Karpas-422 (cell line): ENCODE measurements at regions not wholly inside any gene's neighbourhood (a gene's known extent, or its start where the extent isn't known, plus 50 kb on each side); places are given as distances from the start of the nearest gene placed in this dataset.

ENCODE experiments used
- DNase-seq: peaks from one replicate; pipeline ENCODE4 v3.0.0-alpha.2; 2015
- H2AFZ ChIP-seq: fragments of 200-600 bp; sonication (generic); 2 replicates; pipeline ENCODE4 v1.6.1; 2014; ENCODE audit warnings: antibody characterized with exemption, low read length, mixed read lengths
- H3K27ac ChIP-seq: fragments of 200-600 bp; sonication (generic); 2 replicates; pipeline ENCODE4 v1.5.1; 2014; ENCODE audit warnings: mild to moderate bottlenecking, low read length, moderate library complexity
- H3K27me3 ChIP-seq: fragments of 200-600 bp; sonication (generic); 2 replicates; pipeline ENCODE4 v1.6.1; 2014; ENCODE audit warnings: low read length, mixed read lengths
- H3K36me3 ChIP-seq: fragments of 200-600 bp; sonication (generic); 2 replicates; pipeline ENCODE4 v1.6.1; 2014; ENCODE audit warnings: low read length, mixed read lengths; ENCODE audit not compliant: insufficient read depth
- H3K4me1 ChIP-seq: fragments of 200-600 bp; sonication (generic); 2 replicates; pipeline ENCODE4 v1.6.1; 2014; ENCODE audit warnings: mild to moderate bottlenecking, low read length, mixed read lengths
- H3K4me2 ChIP-seq: fragments of 200-600 bp; sonication (generic); 2 replicates; pipeline ENCODE4 v1.6.1; 2014; ENCODE audit warnings: low read length, low read depth, mild to moderate bottlenecking; ENCODE audit not compliant: poor library complexity, severe bottlenecking
- H3K4me3 ChIP-seq: fragments of 200-600 bp; sonication (generic); 2 replicates; pipeline ENCODE4 v1.5.1; 2014; ENCODE audit warnings: mild to moderate bottlenecking, antibody characterized with exemption, low read length, mixed read lengths
- H3K79me2 ChIP-seq: fragments of 200-600 bp; sonication (generic); 2 replicates; pipeline ENCODE4 v1.6.1; 2014; ENCODE audit warnings: mild to moderate bottlenecking, low read length, mixed read lengths
- H3K9ac ChIP-seq: fragments of 200-600 bp; sonication (generic); 2 replicates; pipeline ENCODE4 v1.6.0; 2014; ENCODE audit warnings: low read length
- H3K9me2 ChIP-seq: fragments of 200-600 bp; sonication (generic), shearing (Covaris generic); replicated peaks from 2 replicates; pipeline ENCODE4 v1.6.0; 2014; ENCODE audit warnings: mild to moderate bottlenecking, low read length, moderate library complexity; ENCODE audit not compliant: insufficient read depth
- H3K9me3 ChIP-seq: fragments of 300-700, 200-600 bp; sonication (generic); 2 replicates; pipeline ENCODE4 v1.6.1; 2014; ENCODE audit warnings: low read length, mixed read lengths
- H4K20me1 ChIP-seq: fragments of 200-600 bp; sonication (generic); 2 replicates; pipeline ENCODE4 v1.6.1; 2014; ENCODE audit warnings: mild to moderate bottlenecking, antibody characterized with exemption, low read length, low read depth; ENCODE audit not compliant: insufficient read depth

DNA sequence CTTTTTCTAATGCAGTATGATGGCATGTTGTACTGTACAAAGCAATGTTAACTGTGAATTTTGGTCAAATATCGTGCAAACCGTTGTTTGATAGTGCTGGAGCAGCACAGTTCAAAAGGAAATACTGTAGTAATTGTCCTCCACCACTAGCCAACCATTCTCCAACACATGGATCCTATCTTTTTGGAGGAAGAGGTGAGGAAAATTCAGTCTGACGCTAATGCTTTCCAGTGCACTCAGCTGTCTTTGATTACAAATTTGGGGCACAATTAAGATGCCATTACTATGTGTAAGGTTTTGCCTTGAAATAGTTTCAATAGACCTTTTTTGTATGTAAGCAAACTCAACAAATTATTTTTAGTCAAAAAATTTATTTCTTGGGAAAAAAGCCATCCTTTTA is 240.5 kb upstream of the CCDC179 start:
- Histone ChIP-seq H3K36me3 (no peaks in the 10 kb centered on the region), H3K27me3 (no peaks in the 10 kb centered on the region), H3K9me2 (0 out of 2 replicates have a peak, but pooled peaks cover 3% of the 10 kb centered on the region), H3K79me2 (no peaks in the 10 kb centered on the region), H3K4me1 (no peaks in the 10 kb centered on the region), H2AFZ (no peak overlapping the region), H3K9ac (no peak overlapping the region), H4K20me1 (no peaks in the 10 kb centered on the region), H3K4me2 (no peak overlapping the region), H3K4me3 (no peak overlapping the region), H3K9me3 (peaks cover 13% of the 10 kb centered on the region), H3K27ac (no peak overlapping the region)
- no peak for DNase-seq

DNA sequence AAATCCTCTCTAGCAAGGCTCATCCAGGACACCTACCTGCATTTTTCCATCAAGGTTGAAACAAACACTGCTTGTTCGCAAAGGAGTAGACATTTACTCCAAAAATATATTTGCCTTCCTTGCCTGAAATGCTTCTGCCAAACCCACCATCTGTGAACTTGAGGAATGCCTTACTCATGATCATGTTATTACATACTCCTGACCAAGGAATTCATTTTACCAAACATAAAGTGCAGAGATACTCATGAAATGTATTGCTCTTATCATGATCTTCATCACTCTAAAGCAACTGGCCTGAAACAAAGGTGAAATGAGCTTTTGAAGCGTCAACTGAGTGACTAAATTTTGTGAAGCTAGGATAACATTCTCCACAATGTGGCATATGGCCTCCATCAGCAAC is 243.1 kb upstream of the CCDC179 start:
- Histone ChIP-seq H3K27ac (no peak overlapping the region), H3K36me3 (no peaks in the 10 kb centered on the region), H3K4me2 (no peak overlapping the region), H2AFZ (no peak overlapping the region), H3K27me3 (no peaks in the 10 kb centered on the region), H4K20me1 (no peaks in the 10 kb centered on the region), H3K9me2 (0 out of 2 replicates have a peak, but pooled peaks cover 3% of the 10 kb centered on the region), H3K9me3 (peaks cover 13% of the 10 kb centered on the region), H3K9ac (no peak overlapping the region), H3K79me2 (no peaks in the 10 kb centered on the region), H3K4me1 (no peaks in the 10 kb centered on the region), H3K4me3 (no peak overlapping the region)
- no peak for DNase-seq

- no peaks in the 10 kb centered on the region for H4K20me1 ChIP-seq
- no peak overlapping the region for H3K4me2 ChIP-seq
- H3K79me2 ChIP-seq = no peaks in the 10 kb centered on the region
- no peak overlapping the region for H2AFZ ChIP-seq
- no peak overlapping the region for H3K9ac ChIP-seq
- no peaks in the 10 kb centered on the region for H3K9me3 ChIP-seq
- no peaks in the 10 kb centered on the region for H3K27me3 ChIP-seq
- no peaks in the 10 kb centered on the region for H3K4me1 ChIP-seq
- H3K9me2 ChIP-seq = no peaks in the 10 kb centered on the region
- no peak for DNase-seq
- H3K4me3 ChIP-seq = no peak overlapping the region
- no peaks in the 10 kb centered on the region for H3K36me3 ChIP-seq
- no peak overlapping the region for H3K27ac ChIP-seq
Measured at GRCh38 chr11:23111527-23111926, 251.3 kb upstream of the CCDC179 start.

- H3K27me3 ChIP-seq = no peaks in the 10 kb centered on the region
Measured at GRCh38 chr11:23112390-23112789, 252.1 kb upstream of the CCDC179 start.

DNA sequence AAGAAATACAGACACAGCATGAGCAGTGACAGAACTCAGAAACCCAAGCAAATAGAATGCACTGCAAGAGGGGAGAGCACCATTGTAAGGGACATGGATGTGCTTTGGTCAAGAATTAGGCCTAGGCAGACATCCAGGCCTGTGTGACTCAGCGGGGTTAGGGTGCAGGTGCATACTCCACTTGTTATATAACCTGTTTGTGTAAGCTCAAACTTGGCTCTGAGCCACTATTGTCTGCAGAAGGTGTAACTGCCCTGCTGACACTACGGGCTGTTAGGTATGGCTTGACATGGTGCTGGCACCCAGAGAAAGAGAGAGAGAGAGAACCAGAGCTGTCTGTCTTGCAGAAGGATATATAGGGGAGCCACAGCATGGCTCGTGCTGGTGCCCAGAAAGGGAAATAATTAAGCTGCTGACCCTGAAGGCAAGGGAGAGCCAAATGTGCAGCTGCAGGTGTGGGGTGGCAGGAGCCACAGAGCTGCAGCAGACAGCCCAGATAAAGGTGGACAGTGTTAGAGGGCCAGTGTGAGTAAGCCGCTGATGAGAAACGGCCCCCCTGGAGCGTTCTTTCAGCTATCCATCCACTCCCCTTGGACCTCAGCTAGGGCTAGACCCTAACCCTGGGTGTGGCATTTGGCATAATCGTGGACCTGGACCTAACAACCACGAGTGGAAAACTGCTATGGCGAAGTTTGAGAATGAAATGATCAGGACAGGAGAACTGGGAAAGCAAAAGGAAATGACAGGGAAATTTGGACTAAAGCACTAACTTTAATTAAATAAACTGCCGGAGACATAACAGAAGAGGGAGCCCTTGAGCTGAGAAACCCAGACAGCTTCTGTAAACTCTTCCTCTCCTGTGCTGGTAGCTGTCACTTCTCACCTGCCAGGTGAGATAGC is 253.0 kb upstream of the CCDC179 start:
- no peaks in the 10 kb centered on the region for H3K79me2 ChIP-seq
- H3K4me3 ChIP-seq = no peak overlapping the region
- DNase-seq = peak; percentile 74

More at GRCh38 chr11:23112390-23112789, 252.1 kb upstream of the CCDC179 start:
- DNase-seq = no peak
- no peaks in the 10 kb centered on the region for H3K79me2 ChIP-seq
- H4K20me1 ChIP-seq = no peaks in the 10 kb centered on the region
- no peak overlapping the region for H3K4me3 ChIP-seq
- no peak overlapping the region for H3K27ac ChIP-seq
- H3K36me3 ChIP-seq = no peaks in the 10 kb centered on the region
- H3K9ac ChIP-seq = no peak overlapping the region
- no peaks in the 10 kb centered on the region for H3K4me1 ChIP-seq
- H3K4me2 ChIP-seq = no peak overlapping the region
- no peaks in the 10 kb centered on the region for H3K9me3 ChIP-seq
- no peaks in the 10 kb centered on the region for H3K9me2 ChIP-seq
- no peak overlapping the region for H2AFZ ChIP-seq

DNA sequence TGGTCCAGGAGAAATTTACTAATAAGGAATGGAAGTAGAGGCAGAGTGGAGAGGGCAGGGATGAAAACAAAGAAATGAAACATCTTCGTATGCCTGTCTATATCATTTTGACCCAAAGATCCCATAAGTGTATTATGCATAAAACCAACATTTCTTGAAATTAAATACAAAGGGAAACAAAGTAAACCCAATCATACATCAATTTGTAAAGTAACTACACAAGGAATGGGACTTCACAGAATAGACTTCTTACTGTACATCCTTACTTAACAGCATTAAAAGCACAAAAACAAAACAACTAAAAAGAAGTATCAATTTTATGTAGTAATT is 253.6 kb upstream of the CCDC179 start:
- Histone ChIP-seq H3K9me3 (no peaks in the 10 kb centered on the region; the same call in 1 of the 2 replicates), H3K4me1 (no peaks in the 10 kb centered on the region), H3K79me2 (no peaks in the 10 kb centered on the region), H3K27me3 (no peaks in the 10 kb centered on the region), H2AFZ (no peak overlapping the region), H3K9me2 (no peaks in the 10 kb centered on the region), H4K20me1 (no peaks in the 10 kb centered on the region), H3K36me3 (no peaks in the 10 kb centered on the region), H3K4me2 (no peak overlapping the region), H3K4me3 (no peak overlapping the region), H3K9ac (no peak overlapping the region), H3K27ac (no peak overlapping the region)
- DNase-seq = no peak

More for the DNA sequence above, 253.0 kb upstream of the CCDC179 start:
- Histone ChIP-seq H3K9me3 (no peaks in the 10 kb centered on the region; the same call in 1 of the 2 replicates), H3K9ac (no peak overlapping the region), H3K4me2 (no peak overlapping the region), H2AFZ (no peak overlapping the region), H3K27me3 (no peaks in the 10 kb centered on the region), H3K27ac (no peak overlapping the region), H3K4me1 (no peaks in the 10 kb centered on the region), H4K20me1 (no peaks in the 10 kb centered on the region), H3K9me2 (no peaks in the 10 kb centered on the region), H3K36me3 (no peaks in the 10 kb centered on the region)

- Histone ChIP-seq H3K9me2 (no peaks in the 10 kb centered on the region), H3K27ac (no peak overlapping the region), H3K27me3 (no peaks in the 10 kb centered on the region), H4K20me1 (no peaks in the 10 kb centered on the region), H3K4me3 (no peak overlapping the region), H2AFZ (no peak overlapping the region), H3K36me3 (no peaks in the 10 kb centered on the region), H3K9me3 (peaks cover 3% of the 10 kb centered on the region; the same call in 1 of the 2 replicates), H3K4me2 (no peak overlapping the region), H3K9ac (no peak overlapping the region), H3K4me1 (no peaks in the 10 kb centered on the region), H3K79me2 (no peaks in the 10 kb centered on the region)
- no peak for DNase-seq
Measured at GRCh38 chr11:23123753-23124152, 263.5 kb upstream of the CCDC179 start.

DNA sequence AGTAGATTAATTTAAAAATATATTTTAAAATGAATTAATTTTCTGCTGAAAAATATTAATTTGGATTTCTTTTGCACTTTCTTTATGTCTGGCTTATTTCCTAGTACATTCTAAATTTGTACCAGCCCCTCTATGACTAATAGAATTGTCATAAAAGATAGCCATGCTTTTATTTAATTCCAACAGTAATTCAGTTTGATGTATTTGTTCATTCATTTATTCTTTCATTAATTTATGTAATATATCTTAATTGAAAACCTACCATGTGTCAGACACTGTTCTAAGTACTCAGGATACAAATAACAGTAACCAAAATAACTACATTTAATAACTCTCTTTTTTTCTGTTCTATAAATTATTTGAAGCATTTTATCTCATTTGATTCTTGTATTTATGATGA is 264.0 kb upstream of the CCDC179 start:
- no peaks in the 10 kb centered on the region for H3K9me2 ChIP-seq
- no peak overlapping the region for H3K9ac ChIP-seq
- no peaks in the 10 kb centered on the region for H4K20me1 ChIP-seq
- no peak overlapping the region for H2AFZ ChIP-seq
- no peak for DNase-seq
- H3K4me3 ChIP-seq = no peak overlapping the region
- H3K79me2 ChIP-seq = no peaks in the 10 kb centered on the region
- H3K36me3 ChIP-seq = no peaks in the 10 kb centered on the region
- no peak overlapping the region for H3K4me2 ChIP-seq
- H3K27me3 ChIP-seq = no peaks in the 10 kb centered on the region
- H3K27ac ChIP-seq = no peak overlapping the region
- H3K4me1 ChIP-seq = no peaks in the 10 kb centered on the region
- H3K9me3 ChIP-seq = peaks cover 6% of the 10 kb centered on the region; the same call in 1 of the 2 replicates
